Fibroblast of the aortic adventitia (primary cell): ENCODE measurements at regions not wholly inside any gene's neighbourhood (a gene's known extent, or its start where the extent isn't known, plus 50 kb on each side); places are given as distances from the start of the nearest gene placed in this dataset.

Experiments
- DNase-seq: peaks from one replicate; pipeline ENCODE4 v3.0.0-alpha.2; 2010; ENCODE audit warnings: low read depth
- H3K4me3 ChIP-seq: 2 replicates; pipeline ENCODE4 v1.5.1; 2011; ENCODE audit warnings: low read depth, mild to moderate bottlenecking, control low read depth, low read length, moderate library complexity
- TF ChIP-seq, protein P1 (sequence below): IDR thresholded peaks from 2 replicates; pipeline ENCODE4 v1.5.1; 2011; ENCODE audit warnings: mild to moderate bottlenecking, low read length, control low read depth, inconsistent platforms; ENCODE audit not compliant: insufficient read depth

DNA sequence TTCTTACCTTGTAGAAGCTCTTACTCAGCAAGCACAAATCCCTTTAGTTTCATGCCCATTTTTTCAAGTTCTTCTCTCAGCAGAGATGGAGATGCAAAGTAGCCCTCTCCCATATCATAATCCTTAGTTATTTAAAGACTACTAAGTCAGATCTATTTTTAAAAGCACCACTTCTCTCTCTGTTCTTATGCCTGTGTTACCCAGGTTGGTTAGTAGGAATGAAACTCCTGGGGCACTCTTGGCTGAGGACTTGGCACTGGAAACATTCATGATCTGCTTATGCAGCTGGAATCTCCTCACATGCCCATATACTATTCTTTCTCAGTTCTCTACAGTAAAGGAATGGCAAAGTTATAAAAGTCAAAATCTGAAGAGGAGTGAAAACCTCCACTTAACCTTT, 51.9 kb upstream of the PPP2R5A start:
- no peak overlapping the region for H3K4me3 ChIP-seq
- DNase-seq, result no peak
- TF ChIP-seq, protein P1, sequence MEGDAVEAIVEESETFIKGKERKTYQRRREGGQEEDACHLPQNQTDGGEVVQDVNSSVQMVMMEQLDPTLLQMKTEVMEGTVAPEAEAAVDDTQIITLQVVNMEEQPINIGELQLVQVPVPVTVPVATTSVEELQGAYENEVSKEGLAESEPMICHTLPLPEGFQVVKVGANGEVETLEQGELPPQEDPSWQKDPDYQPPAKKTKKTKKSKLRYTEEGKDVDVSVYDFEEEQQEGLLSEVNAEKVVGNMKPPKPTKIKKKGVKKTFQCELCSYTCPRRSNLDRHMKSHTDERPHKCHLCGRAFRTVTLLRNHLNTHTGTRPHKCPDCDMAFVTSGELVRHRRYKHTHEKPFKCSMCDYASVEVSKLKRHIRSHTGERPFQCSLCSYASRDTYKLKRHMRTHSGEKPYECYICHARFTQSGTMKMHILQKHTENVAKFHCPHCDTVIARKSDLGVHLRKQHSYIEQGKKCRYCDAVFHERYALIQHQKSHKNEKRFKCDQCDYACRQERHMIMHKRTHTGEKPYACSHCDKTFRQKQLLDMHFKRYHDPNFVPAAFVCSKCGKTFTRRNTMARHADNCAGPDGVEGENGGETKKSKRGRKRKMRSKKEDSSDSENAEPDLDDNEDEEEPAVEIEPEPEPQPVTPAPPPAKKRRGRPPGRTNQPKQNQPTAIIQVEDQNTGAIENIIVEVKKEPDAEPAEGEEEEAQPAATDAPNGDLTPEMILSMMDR, result no peak

DNA sequence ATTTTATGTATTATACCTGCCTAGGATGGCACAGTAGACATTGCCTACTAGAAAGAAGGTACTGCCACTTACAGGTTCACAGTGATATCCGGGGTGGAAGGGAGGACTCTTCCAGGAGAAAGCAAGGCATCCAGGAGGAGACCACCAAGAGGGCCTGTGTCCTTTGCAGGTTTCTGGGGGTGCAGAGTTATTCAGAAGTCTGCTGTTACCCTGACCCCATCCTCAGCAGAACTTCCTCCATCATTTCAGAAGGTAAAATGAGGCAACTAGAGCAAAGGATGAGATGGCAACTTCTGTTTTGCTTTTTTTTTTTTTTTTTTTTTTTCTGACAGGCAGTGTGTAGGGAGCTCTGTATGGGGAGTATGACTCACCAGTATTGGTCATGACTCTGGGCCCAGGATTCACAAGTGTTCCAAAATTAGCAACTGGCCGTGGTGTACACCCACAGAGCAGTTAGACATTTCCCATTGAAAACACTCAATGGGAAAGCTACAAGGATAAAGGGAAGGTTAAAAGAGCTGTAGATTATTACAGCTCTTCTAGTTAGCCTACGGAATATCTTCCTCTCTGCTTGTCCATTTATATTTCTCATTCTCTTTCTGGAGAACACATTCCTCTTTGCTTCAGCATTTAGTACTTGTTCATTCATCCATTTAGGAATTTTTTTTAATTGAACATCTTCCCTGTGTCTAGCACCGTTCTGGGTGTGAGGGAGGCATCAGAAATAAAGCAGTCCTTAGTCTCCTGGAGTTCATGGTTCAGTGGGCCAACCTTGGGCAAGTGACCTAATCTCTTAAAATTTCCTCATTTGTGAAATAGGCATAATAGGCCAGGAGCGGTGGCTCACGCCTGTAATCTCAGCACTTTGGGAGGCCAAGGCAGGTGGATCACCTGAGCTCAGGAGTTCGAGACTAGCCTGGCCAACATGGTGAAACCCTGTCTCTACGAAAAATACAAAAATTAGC, 50.5 kb upstream of the PPP2R5A start:
- TF ChIP-seq, protein P1, result no peak
- no peak overlapping the region for H3K4me3 ChIP-seq

More for the DNA sequence above, 50.5 kb upstream of the PPP2R5A start:
- peak; percentile 96 for DNase-seq
